ENCODE measurements at regions not wholly inside any gene's neighbourhood (a gene's known extent, or its start where the extent isn't known, plus 50 kb on each side); places are given as distances from the start of the nearest gene placed in this dataset.
"Not testable (repeated sequence)": the region's sequence is repeated elsewhere in the genome, so short reads cannot be mapped to it uniquely, and the experiment has no call there.

DNA sequence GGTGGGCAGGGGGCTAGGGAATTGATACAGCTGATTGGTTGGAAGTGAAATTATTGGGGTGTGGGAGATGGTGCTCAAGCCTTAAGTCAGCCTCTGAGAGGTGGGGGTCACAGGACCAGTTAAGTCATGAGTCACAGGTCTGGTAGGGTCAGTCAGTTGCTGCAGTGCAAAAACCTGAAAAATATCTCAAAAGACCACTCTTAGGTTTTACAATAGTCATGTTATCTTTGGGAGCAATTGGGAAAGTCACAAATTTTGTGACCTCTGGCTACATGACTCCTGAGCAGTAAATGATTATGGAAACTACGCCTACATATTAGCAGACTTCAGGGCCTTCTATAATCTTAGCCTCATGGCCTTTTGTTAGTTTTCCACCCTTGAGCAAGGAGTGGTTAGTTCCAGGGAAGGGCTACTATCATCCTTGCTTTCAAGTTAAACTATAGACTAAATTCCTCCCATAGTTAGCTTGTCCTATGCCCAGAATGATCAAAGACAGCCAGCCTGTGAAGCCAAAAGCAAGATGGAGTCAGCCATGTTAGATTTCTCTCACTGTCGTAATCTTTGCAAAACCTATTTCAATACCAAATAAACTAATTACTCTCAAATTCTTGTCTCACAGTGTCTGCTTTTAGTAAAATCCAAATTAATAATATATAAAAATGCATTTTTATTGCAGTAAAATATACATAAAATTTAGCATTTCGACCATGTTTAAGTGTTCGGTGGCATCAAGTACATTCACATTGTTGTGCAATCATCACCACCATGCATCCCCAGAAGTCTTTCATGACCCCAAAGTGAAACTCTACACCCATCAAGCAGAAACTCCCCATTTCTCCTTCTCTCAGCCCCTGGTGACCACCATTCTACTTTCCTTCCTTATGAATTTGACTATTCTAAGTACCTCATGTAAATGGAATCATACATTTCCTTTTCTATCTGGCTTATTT, 60.9 kb upstream of the CD2AP start:
- DNase-seq (ENCODE audit: insufficient read length, low spot score) (no peak), FAIRE-seq (no peak)
- TF ChIP-seq POLR2A (IDR thresholded peaks at IDR 0.05; ENCODE audit: low read depth, low read length) = no peak
- no peak for TF ChIP-seq SPI1 (IDR thresholded peaks at IDR 0.05; ENCODE audit: low read depth, low read length)
- no peak for TF ChIP-seq TAF1 (IDR thresholded peaks at IDR 0.05; ENCODE audit: low read depth, low read length)
- TF ChIP-seq PAX5 (IDR thresholded peaks at IDR 0.05; ENCODE audit: insufficient read depth, low read length, severe bottlenecking) = no peak
- TF ChIP-seq POLR2AphosphoS5 (IDR thresholded peaks at IDR 0.05; ENCODE audit: low read depth, low read length) = no peak
- TF ChIP-seq POU2F2 (IDR thresholded peaks at IDR 0.05; ENCODE audit: low read depth, low read length) = no peak

DNA sequence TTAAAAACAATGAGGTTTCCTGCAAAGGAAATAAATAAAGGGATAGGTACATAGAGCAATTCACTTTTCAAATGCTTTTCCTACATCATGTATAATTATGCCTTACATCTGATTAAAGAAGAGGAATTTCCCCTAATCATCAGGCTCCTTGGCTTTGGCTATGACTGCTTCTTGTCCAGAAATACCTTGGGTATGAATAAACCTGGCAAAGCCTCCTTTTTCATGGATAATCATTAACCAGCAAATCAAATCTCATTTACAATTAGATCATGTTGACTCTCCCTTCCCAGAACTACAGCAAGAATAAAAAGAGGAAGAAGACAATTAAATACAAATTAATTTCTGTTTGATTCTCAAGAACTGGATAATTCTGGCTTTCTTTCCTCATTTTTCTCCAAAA, 58.0 kb upstream of the CD2AP start:
- DNase-seq (ENCODE audit: insufficient read length, low spot score) = no peak
- no peak for FAIRE-seq
- TF ChIP-seq POLR2A (IDR thresholded peaks at IDR 0.05; ENCODE audit: low read depth, low read length) (no peak), TAF1 (IDR thresholded peaks at IDR 0.05; ENCODE audit: low read depth, low read length) (no peak), POU2F2 (IDR thresholded peaks at IDR 0.05; ENCODE audit: low read depth, low read length) (no peak), SPI1 (IDR thresholded peaks at IDR 0.05; ENCODE audit: low read depth, low read length) (no peak), PAX5 (IDR thresholded peaks at IDR 0.05; ENCODE audit: insufficient read depth, low read length, severe bottlenecking) (no peak), POLR2AphosphoS5 (IDR thresholded peaks at IDR 0.05; ENCODE audit: low read depth, low read length) (no peak)

DNA sequence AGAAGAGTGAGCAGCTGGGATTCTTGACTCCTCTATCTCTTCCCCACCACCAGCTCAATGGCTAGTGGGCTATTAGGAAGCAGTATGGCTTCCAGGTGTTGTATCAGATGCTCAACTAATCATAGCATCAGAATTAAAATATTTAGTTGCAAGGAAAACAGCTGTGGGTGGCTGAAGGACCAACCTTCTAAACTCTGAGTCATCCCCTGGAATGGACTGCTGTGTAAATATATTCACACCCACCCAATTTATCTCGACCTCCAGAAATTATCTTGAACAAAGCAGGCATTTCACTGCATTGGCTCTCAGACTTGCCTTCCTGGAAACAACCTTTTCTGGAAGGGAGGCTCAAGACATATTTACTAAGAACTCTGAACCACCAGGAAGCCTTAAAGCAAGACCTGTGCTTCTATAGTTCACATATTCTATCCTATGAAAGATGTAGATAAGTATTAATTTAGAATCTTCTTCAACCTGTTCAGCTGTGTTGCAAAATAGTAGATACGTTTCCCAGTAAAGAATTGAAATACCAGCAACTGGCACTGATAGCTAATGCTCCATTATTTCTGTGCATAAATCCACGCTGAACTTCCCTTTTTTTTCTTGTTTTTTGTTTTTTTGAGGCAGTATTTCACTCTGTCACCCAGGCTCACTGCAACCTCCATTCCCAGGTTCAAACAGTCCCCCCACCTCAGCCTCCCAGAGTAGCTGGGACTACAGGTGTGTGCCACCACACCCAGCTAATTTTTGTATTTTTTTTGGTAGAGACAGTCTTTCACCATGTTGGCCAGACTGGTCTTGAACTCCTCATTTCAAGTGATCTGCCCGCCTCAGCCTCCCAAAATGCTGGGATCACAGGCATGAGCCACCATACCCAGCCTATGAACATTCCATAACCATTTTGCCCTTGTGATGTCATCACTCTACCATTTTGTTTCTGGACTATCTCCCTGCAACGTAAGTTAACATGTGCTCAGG, 56.9 kb upstream of the CD2AP start:
- no peak for DNase-seq (ENCODE audit: insufficient read length, low spot score)
- no peak for FAIRE-seq
- TF ChIP-seq POU2F2 (IDR thresholded peaks at IDR 0.05; ENCODE audit: low read depth, low read length) = no peak

DNA sequence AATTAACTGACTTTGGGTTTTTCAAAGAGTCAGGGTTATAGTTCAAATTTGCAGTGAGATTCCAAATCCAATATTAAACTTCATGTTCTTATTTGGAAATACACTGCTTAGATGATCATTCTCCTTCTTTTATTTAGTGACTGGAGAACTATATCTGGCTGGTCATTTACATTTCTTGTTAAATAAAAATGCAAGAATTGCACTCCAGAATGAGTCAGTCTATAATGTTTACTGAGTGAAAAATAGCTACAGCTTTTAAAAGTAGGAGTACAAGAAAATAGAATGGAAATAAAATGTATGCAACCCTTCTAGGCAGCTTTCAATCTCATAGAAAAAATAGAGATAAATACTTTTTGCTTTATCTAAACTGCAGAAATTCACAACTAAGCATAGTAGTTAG, 54.5 kb upstream of the CD2AP start:
- no peak for DNase-seq (ENCODE audit: insufficient read length, low spot score)
- TF ChIP-seq TAF1 (IDR thresholded peaks at IDR 0.05; ENCODE audit: low read depth, low read length) (no peak), PAX5 (IDR thresholded peaks at IDR 0.05; ENCODE audit: insufficient read depth, low read length, severe bottlenecking) (no peak), SPI1 (IDR thresholded peaks at IDR 0.05; ENCODE audit: low read depth, low read length) (no peak), POLR2A (IDR thresholded peaks at IDR 0.05; ENCODE audit: low read depth, low read length) (no peak), POU2F2 (IDR thresholded peaks at IDR 0.05; ENCODE audit: low read depth, low read length) (no peak), POLR2AphosphoS5 (IDR thresholded peaks at IDR 0.05; ENCODE audit: low read depth, low read length) (no peak)
- FAIRE-seq = no peak

DNA sequence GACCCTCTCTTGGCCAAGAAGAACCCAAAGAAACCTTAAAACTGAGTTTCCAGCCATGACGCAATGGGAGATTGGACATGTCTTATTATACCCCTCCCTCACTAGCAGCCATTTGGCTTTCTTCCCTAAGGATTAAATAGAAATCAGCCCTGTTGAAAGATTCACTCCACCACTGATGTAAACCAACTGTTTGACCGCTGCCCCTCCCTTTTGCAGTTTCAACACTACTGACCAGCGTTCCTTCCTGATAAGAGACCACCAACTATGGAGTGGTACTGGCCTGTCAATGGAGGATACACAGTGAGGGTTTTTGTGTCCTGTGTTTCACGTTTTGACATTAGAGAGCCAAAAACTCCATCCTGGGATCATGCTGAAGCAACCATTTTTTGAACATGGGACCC, 53.2 kb upstream of the CD2AP start:
- FAIRE-seq (no peak), DNase-seq (ENCODE audit: insufficient read length, low spot score) (no peak)
- no peak for TF ChIP-seq TAF1 (IDR thresholded peaks at IDR 0.05; ENCODE audit: low read depth, low read length)
- TF ChIP-seq SPI1 (IDR thresholded peaks at IDR 0.05; ENCODE audit: low read depth, low read length) = no peak
- TF ChIP-seq POLR2A (IDR thresholded peaks at IDR 0.05; ENCODE audit: low read depth, low read length) = no peak
- TF ChIP-seq PAX5 (IDR thresholded peaks at IDR 0.05; ENCODE audit: insufficient read depth, low read length, severe bottlenecking) = no peak
- no peak for TF ChIP-seq POU2F2 (IDR thresholded peaks at IDR 0.05; ENCODE audit: low read depth, low read length)
- TF ChIP-seq POLR2AphosphoS5 (IDR thresholded peaks at IDR 0.05; ENCODE audit: low read depth, low read length) = no peak

DNA sequence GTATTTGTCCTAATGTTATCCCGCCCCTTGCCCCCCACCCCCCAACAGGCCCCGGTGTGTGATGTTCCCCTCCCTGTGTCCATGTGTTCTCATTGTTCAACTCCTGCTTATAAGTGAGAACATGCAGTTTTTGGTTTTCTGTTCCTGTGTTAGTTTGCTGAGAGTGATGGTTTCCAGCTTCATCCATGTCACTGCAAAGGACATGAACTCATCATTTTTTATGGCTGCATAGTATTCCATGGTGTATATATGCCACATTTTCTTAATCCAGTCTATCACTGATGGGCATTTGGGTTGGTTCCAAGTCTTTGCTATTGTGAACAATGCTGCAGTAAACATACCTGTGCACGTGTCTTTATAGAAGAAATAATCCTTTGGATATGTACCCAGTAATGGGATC, 51.9 kb upstream of the CD2AP start:
- not testable (repeated sequence) for FAIRE-seq; DNase-seq (ENCODE audit: insufficient read length, low spot score)

DNA sequence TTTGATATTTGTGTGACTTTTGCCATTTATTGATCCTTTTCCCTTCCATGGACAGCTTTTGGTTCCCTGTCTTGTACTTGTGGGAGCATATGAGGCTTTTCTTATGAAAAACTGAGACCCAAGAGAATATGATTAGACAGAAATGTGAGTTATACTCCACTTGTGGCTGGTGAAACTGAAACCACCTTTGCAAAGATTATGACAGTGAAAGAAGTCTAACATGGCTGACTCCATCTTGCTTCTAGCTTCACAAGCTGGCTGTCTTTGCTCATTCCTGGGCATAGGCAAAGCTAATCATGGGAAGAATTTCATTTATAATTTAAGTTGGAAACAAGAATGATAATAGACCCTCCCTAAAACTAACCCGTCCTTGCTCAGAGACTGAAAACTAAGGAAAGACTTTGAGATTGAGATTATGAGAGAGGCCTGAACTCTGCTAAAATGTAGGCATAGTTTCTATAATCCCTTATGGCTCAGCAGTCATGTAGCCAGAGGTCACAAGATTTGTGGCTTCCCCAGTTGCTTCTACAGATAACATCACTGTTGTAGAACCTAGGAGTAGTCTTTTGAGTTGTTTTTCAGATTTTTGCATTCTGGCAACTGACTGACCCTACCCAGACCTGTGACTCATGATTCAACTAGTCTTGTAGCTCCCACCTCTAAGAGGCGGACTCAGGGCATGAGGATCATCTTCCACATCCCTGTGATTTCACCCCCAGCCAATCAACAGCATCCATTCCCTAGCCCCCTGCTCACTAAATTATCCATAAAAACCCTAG, 50.9 kb upstream of the CD2AP start:
- DNase-seq (ENCODE audit: insufficient read length, low spot score) (no peak), FAIRE-seq (no peak)
- TF ChIP-seq POLR2AphosphoS5 (IDR thresholded peaks at IDR 0.05; ENCODE audit: low read depth, low read length) (no peak), POU2F2 (IDR thresholded peaks at IDR 0.05; ENCODE audit: low read depth, low read length) (no peak), SPI1 (IDR thresholded peaks at IDR 0.05; ENCODE audit: low read depth, low read length) (no peak), TAF1 (IDR thresholded peaks at IDR 0.05; ENCODE audit: low read depth, low read length) (no peak), PAX5 (IDR thresholded peaks at IDR 0.05; ENCODE audit: insufficient read depth, low read length, severe bottlenecking) (no peak), POLR2A (IDR thresholded peaks at IDR 0.05; ENCODE audit: low read depth, low read length) (no peak)

DNA sequence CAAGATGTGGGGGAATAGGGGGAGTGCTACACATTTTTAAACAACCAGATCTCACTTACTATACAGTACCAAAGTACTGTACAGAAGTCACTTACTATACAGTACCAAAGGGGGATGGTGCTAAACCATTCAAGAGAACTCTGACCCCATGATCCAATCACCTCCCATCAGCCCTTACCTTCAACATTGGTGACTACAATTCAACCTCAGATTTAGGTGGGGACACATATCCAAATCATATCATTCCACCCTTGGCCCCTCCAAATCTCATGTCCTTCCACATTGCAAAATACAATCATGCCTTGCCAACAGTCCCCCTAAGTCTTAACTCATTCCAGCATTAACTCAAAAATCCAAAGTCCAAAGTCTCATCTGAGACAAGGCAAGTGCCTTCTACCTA, 49.9 kb upstream of the CD2AP start:
- no peak for DNase-seq (ENCODE audit: insufficient read length, low spot score)
- no peak for FAIRE-seq
- TF ChIP-seq TAF1 (IDR thresholded peaks at IDR 0.05; ENCODE audit: low read depth, low read length) (no peak), POLR2AphosphoS5 (IDR thresholded peaks at IDR 0.05; ENCODE audit: low read depth, low read length) (no peak), PAX5 (IDR thresholded peaks at IDR 0.05; ENCODE audit: insufficient read depth, low read length, severe bottlenecking) (no peak), POLR2A (IDR thresholded peaks at IDR 0.05; ENCODE audit: low read depth, low read length) (no peak), SPI1 (IDR thresholded peaks at IDR 0.05; ENCODE audit: low read depth, low read length) (no peak), POU2F2 (IDR thresholded peaks at IDR 0.05; ENCODE audit: low read depth, low read length) (no peak)

Measured in GM12891 (cell line).